NCI-H1694 (cell line): ENCODE measurements at regions not wholly inside any gene's neighbourhood (a gene's known extent, or its start where the extent isn't known, plus 50 kb on each side); places are given as distances from the start of the nearest gene placed in this dataset.

Experiments
- DNase-seq: peaks from one replicate; lab custom pipeline; 2025; lab: John Stamatoyannopoulos, UW

DNA sequence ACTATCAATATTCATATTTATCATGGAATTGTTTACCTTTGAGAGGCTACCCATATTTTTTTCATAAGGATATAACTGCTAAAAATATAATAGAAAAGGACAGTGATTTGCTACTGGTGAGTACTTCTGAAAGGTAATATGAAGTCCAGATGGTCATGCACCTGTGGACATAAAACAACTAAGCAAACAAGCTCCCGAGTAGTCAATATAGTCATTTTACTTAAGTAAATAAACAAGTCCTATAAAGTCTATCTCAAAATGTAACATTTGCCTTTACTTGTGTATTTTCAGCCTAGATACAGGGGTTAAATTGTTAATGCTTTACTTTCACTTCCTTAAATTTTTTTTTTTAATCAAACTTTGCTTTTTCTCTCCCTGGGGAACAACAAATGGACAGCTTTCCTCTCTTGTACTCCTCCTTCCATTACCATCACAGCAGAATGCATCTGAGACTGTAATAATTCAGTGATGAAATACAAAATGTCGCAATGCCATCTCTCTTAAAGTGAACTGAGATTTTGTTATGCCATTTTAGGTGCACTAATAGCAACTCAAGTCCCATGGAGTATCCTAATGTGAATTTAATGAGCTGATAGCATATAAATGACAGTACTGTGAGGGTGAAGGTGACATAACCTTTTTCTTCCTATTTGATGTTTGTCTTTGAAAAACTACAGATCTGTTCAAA is 1325.4 kb upstream of the ZEB2 start:
- DNase-seq: no peak

DNA sequence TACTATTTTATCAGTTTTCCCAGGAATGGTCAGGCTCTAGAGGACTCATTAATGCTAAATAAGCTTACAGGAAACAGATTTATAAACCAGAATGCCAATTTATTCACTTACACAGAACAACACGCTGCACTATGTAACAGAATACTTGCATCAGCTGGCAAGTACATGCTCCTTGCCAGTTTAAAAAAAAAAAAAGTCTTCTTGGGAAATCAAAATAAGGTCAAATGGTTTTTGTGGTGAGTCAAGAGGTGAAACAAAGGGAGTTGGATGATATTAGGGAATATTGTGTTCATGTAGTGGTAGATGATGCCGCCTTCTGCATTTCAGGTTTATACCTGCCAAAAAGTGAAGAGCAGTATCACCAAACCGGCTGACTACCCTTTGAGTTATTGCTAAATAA is 1322.1 kb upstream of the ZEB2 start:
- no peak for DNase-seq

DNA sequence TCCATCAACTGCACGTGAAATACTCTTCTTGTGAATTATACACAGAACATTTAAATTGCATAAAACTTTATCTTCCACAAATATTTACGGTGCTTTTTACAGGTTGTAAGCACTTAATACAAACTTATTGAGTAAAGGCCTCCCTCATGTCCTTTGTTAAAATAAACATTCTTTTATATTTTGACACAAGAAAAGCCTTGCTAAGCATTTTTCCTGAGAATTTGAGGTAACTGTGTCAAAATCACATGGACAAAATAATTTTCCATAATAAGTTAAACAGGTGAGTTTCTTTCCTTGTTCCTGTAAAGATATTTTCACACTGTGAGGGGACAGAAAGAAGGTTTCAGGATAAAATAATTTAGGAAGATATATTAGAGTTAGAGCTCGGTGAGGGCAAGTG is 1317.1 kb upstream of the ZEB2 start:
- DNase-seq: no peak

DNA sequence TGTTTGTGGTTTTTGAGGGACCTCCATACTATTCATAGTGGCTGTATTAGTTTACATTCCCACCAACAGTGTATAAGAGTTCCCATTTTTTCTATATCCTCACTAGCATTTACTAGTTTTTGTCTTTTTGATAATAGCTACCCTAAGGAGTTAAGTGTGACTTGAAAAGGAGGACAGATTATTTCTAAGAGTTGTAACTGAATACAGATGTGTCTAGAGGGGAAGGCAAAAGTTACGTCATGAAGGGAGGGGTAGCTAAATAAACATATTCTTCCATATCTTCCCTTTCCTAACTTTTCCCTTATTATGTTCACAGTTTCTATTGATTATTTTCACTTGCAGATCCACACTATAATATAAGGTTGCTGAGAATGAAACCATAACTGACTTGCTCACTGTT is 1315.7 kb upstream of the ZEB2 start:
- DNase-seq: no peak

DNA sequence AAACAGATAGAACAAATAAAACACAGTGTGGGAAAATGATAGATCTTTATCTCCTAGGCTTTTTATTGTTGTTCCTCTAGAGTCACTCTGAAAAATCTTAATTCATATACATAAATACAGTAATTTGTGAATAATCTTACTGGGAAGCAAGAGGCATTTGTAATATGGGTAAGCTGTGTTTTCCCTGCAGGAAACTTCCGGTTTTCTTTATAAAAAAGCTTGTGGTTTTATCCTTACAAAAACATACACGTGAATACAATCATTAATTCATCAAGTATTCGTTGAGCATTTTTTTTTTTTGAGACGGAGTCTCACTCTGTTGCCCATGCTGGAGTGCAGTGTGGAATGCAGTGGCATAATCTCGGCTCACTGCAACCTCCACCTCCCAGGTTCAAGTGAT is 1312.8 kb upstream of the ZEB2 start:
- DNase-seq: no peak

DNA sequence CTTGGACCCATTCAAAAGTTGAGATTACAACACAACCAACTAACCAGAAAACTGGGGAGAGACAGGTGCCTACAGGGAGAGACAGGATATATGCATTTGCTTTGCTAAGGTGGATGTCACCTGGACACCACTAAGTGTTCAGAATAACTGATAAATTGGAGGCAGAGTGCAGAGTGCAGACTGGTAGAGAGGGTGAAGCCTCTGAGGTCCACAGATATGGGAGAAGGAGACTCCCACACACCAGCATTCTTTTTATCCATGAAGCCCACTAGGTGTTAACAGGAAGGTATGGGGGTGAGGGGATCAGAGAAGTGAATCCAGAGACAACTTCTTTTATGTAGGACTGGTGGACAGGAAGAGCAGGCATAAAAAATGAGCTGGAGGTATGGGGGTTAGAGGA is 1310.0 kb upstream of the ZEB2 start:
- DNase-seq: no peak

DNA sequence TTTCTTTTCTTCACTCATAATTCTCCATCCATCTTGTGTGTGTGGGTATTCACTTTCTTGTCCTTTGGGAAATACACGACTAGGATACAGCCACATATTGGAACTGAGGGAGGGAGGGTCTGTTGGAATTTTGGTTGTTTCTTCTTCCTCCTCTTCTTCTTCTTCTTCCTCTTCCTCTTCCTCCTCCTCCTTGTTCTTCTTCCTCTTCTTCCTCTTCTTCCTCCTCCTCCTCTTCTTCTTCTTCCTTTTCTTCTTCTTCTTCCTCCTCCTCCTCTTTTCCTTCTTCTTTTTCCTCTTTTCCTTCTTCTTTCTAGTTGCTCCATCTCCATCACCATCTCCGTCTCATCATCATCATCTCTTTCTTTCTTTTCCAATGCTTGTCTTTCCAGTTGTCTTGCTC is 1307.3 kb upstream of the ZEB2 start:
- DNase-seq: no peak

DNA sequence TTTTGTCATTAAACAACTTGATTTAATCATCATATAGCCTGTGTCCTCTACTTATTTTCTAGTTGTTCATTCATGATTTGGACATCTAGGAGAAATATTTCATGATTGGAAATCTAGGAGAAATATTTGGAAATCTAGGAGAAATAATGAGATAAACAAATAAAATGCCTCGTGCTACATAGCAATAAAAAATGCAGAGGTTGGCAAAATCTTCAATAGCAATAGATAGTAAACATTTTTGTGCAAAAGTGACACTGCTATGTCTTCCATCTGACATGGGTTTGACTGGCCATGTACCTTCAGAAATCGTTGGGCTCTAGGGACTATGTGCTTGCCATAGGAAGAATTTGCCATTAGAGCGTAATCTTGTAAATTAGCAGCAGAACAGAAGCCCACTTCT is 1304.5 kb upstream of the ZEB2 start:
- no peak for DNase-seq

DNA sequence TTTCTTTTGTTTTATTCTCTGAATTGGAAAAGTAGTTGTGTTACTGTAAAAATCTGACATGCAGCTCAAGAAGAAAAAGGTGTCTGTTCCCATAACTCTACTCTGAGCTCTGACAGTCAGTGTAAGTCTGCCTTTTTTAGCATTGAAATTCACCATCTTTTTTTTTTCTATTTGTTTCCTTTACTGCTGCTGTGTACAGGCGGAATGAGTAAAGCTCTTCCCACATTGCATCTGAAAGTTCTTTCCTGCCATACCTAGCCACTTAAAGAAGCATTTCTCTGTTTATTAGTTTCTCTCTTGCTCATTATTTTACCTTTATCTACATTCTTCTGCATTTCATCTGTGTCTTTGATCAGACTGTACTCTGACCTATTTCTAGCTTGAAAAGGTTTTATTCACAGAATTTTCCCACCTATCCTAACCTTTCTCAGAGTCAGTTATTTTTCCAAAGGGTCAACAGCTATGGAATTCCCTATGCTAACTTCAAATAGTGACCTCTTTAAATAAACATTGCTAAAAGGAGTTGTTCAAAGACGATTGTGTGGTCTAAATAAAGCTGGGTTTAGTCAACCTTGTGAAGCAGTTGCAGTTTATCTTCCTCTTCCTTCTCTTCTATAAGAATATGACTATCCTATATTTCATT is 1303.1 kb upstream of the ZEB2 start:
- no peak for DNase-seq

DNA sequence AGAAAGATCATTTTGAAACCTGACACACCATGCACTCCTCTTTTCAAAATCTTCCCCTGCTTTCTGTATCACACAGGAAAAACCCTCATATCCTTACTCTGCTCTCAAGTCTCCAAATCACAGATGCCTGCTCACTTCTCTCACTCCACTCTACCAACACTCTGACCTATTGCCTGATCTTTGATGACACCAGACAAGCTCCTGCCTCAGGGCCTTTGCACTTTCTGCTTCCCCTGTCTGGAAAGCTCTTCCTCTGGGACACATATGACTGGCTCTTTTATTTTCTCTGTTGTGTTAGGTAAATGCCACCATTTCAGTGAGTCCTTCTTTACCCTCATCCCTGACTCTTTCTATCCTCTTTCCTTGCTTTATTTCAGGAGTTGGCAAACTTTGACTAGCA is 1300.7 kb upstream of the ZEB2 start:
- DNase-seq: no peak

DNA sequence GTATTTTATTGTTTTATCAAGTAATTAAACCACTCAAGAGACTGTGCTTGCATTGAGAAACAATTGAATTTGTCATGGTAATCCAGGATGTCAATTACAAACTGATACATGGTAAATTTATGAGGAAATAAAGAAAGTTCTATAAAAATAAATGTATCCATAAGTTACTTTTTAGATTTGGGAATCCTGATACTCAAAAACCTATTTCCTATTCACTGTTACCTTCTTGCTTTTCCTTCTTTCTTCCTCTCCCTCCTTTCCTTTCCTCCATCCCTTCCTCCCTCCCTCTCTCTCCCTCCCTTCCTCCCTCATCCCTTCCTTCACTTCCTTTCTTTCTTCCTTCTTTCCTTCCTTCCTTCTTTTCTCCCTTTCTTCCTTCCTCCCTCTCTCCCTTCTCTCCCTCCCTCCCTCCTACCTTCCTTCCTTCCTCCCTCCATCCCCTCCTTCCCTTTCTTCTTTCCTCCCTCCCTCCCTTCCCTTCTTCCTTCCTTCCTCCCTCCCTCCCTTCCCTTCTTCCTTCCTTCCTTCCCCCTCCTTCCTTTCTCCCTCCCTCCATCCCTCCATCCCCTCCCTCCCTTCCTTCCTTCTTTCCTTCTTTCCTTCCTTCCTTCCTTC is 1299.1 kb upstream of the ZEB2 start:
- DNase-seq: no peak

DNA sequence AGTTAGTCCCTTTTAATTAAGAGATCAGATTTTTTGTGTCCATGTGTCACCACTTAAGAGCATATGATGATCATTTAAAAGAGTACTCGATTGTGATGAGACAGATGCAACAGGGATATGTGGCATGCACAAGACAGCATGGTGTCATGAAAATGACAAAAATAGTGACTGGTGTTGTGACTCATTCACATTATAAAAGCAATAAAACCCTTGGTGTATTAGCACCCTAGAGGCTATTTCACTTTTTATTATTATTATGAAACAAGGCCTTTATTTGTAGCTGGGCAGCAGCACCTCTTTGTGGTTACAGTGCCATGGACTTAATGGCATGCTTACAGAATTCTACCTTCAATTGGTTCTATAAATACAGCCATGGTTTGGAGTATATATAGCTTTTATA is 1296.0 kb upstream of the ZEB2 start:
- no peak for DNase-seq

DNA sequence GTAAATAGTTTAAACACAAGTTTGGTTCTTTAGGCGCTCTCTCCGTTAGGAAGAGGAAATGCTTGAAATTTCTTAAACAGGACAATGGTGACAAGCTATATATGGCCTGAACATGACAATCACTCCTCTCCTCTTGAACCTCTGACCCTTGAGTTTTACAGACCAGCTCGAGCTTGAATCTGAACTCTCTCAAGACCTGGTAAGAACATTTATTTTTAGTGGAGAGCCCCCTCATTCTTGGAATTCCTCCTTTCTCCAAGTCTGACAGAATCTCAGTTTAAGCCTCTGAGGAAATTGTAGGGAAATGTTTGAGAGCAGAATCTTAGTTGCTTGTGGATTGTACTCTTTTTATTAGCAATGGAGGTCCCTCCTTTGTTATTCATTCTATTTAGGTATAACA is 1293.6 kb upstream of the ZEB2 start:
- DNase-seq: no peak

DNA sequence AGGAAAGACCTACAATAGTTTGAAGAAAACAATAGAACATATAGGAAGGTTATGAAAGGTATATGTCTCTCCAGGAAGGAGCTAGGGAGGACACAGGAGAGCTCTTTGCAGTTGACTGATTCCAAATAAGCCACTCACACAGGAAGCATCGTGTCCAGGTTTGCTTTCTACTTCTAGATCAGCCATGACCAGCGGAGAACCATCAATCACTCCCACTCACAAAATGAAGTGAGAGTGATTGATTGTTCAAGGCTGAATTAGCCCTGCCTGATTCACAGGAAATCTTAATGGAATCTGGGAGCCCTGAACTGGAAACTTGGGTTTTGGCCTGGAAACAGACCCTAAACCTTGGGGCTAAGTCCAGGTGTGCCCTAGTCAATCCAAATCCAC is 1292.2 kb upstream of the ZEB2 start:
- DNase-seq: no peak

DNA sequence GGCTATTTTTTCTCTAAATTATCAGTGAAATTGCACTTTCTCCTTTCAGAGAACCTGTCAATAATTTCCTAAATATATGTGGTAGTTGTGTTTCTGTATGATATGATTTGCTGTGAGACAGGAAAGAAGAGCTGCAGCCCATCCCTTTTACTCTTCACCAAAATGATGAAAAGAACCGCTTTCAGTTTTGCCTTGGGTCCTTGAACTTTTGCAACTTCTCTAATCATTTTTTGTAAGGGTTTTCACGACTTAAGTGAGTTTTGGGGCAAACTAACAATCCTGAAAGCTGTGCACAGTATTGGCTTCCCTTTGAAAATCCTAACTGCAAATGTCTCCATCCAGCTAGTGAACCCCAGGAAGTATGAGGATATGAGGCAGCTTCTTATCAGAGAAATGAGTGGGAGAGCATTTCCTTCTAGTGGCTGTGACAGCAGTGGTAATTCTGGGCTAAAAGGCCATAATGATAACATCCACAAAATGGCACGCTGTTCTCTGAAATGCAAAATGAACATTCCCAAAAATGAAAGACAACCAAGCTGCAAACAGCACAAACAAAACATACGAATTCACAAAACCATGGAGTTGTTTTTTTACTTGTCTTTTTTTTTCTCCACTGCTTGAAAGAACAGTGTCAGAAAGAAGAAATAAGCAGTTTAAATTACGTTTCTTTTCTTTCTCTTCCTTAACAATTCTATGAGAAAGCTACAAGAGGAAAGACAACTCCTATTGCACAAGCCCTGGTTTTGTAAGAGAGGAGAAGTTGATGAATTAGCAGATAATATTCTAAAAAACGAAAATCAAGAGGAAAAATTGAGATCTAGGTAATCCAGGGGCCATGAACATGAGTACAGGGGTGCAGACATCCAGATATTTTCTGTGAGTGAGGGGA is 1291.6 kb upstream of the ZEB2 start:
- DNase-seq: no peak

DNA sequence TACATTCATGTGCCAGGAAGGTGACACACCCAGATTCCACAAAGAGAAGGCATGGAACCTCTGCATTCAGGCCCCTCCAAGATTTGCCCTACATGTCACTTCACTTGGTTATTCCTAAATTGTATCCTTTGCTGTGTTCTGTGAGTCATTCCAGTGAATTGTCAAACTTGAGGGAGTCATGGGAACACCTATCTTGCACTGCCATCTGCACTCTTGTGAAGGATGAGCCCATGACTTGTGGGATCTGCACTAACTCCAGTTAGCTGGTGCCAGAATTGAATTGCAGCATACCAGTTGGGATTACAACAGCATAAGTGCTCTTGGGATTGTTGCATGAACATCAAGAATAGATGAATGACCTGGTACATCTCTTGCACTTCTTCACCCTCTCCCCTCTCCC is 1288.0 kb upstream of the ZEB2 start:
- no peak for DNase-seq

DNA sequence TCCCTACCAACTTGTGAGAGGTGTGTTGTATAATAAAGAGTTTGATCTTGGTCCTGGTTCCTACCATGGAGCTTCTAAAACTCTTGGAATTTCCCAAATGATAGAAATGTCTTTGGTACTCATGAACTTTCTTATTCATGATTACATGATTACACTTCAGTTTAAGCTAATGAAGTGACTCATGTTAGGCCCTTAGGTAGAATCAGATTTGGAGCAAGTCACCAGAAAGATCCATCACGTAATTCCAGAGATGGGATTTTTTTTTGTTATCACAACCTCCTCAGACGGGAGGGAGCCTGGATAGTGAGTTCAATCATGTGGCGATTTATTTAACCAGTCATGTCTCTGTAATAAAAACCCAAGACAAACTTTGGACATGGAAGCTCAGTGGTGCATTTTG is 1287.6 kb upstream of the ZEB2 start:
- DNase-seq: no peak

DNA sequence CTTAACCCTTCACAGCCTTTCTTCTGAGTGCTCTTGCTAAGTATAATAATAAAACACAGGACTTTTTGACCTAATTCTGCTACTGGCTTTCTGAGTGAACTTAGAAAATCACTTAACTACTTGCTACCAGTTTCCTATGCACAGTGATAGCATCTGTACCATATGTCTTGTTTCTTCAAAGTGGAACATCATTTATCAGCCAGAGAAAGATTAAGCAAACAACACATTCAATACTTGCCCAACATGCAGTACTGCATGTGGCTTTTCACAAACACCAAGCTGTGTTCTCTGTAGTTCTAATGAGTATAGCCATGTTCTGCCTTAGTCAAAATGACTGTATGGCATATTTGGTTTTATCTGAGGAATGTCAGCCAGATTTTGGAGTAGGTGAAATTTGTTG is 1286.6 kb upstream of the ZEB2 start:
- DNase-seq: no peak

DNA sequence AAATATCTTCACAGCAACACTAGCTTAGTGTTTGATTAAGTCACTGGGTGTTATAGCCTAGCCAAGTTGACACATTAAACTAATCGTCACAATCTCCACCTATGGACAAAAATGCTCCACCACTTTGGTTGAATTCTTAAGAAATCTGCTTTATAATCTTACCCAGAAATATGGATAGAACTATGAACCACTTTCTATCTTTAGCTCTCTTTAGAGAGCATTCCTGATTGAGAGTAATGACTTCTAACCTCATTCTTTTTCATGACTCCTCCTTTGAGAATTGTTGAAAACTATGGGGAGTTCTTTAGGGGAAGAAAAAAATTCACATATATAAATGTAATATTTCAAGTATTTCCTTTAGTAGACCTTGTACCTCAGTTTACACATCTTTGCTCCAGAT is 1282.2 kb upstream of the ZEB2 start:
- DNase-seq: no peak

DNA sequence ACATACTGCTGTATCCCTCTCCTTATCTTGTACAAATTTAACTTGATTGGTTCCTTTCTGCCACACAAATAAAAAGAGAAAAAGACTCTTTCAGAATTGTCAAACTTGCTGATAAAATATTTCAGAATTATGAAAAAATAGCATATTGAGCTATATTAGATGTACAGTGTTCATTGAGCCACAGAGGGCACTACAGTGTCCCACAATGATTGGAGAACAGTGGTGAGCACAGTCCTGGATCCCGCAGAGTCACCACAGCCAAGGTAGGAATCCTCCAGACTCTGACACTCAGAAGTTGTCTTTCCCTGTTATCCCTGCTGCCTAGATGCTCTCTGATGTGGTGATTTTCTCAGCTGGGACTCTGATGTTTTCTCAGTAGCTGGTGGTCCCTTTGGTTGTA is 1281.3 kb upstream of the ZEB2 start:
- DNase-seq: no peak

DNA sequence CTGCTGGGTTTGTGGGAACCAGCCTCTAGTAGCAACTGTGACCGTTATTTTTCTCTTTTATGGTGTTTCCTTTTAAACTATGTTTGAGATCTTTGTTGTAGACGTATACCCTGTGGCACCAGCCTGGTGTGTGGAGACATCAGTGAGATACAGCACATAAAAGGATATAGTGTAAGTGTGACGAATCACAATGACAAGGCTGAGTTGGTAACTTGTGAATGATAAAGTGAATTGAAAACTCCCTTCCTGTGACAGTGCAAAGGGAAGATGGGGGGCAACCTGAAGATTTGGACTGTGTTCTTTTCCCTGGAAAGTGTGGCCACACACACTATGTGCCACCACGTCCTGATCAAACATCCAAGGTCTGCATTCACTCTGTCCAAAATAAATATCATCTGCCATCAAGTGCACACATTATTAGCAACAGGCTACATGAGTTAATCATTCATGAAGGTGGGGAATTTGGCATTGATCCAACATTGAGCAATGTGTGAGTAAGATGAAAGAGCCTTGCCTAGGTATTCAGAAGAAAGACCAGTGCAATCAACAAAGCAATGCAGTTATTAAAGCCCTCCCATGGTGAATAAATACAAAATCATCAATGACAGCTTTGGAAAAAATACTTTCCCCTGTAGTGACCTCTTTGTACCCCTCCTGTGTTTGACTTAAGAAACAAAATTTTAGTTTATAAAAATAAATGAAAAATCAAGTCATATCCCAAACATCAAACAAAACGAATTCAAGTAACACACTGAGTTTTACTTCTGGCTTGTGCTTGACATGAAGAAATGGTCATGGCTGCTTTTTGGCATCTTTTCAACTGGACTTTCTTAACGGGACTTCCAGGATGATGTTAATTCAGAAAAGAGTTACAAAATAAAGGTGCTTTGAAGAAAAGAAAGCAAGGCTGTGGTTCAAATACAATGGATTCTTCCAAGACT is 1280.5 kb upstream of the ZEB2 start:
- DNase-seq: no peak
